HuH-7.5 (cell line): ENCODE measurements at regions not wholly inside any gene's neighbourhood (a gene's known extent, or its start where the extent isn't known, plus 50 kb on each side); places are given as distances from the start of the nearest gene placed in this dataset.

Source experiments
- DNase-seq: peaks from one replicate; pipeline ENCODE4 v3.0.0; 2011; ENCODE audit warnings: low spot score

DNA sequence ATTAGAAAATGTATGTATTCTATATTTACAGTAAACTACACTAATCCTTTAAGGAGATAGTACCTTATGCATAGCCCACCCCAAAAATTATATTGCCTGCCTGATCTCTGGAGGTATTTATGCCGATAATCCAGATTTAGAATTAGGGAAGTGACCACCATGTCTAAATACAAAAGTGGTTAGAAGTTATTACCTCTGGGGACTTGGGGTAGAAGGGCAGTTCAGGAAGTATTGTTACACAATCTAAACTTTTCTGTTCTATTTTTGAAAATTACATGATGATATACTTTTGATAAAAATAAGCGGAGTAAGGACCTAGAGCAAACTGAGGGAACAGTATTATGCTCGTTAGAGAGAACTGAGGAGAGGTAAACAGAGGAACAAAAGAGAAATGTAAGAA, 90.5 kb upstream of the ZP4 start:
- DNase-seq, result no peak

DNA sequence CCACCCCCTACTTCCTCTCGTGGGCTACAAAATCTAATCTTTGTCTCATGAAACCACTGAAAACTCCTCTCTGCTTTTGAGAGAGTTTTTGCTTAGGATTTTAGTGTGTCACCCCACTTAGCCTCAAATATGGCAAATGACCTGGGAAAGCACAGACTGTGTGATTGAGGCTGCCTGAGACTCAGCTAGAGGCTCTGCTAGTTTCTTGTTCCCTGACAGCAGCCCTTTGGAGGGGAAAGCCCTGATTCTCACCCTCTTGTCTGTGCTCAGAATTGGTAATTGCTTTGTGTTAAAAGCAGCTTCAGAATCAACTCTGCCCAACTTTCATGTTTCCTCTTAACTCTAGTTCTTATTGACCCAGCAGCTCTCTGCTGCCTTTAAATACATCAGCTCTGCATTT, 85.6 kb upstream of the ZP4 start:
- DNase-seq, result no peak

- DNase-seq, result no peak
Measured at GRCh38 chr1:237975903-237976302, 85.2 kb upstream of the ZP4 start.

GRCh38 chr1:237975376-237975775, 84.7 kb upstream of the ZP4 start:
- no peak for DNase-seq

DNA sequence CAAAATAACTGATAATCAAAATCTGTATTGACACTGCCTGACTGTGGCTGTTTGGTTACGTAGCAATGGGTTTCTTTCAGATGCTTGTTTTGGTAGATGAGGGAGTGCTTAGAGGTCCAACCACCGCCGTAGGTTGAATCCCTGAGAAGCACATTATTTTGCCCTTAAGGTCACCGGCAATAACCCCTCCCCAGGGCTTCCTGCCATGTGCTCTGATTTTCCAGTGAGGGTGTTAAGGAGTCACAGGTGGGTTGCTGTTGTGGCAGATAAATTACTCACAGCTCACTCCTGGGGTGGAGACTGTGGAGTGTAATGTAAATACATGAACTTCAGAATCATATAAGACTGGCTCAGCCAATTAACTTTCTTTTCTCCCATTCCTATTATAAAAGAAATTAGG, 81.5 kb upstream of the ZP4 start:
- no peak for DNase-seq

- no peak for DNase-seq
Measured at GRCh38 chr1:237962985-237963384, 72.3 kb upstream of the ZP4 start.

DNA sequence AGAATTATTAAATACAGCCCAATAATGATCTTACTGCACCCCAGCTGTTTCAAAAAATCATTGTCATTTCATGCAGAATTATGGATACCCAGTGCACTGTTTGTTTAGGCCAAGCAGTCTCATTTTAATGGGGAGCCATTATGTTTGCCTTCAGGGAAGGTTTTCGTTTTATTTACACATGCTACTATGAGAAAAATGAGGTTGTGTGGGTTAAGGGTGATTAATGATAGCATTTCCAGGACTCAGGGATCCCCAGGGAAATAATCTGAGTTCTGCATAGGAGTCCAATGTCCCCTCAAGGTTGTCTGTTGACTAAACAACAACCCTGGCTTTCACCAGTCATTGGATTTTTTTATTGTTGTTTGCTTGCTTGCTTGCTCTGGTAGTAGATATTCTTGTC, 71.0 kb upstream of the ZP4 start:
- no peak for DNase-seq

DNA sequence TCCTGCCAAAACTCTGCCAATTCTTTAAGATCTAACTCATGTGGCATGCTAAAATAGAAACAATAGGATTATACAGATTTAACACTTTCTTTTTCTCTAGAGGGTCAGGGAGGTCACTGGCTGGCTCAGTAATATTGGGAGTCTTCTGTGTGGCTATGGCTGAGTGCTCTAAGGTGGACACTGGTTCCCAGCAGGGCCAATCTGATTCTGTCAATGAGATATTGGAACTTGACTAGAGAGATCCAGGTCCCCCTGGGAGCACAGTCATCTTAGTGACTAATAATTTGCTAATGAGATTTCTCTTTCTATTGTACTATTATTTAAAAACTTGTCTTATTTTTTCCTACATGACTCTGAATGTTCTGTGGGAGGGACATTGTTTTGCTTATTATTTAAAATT, 69.1 kb upstream of the ZP4 start:
- no peak for DNase-seq

- no peak for DNase-seq
Measured at GRCh38 chr1:237953238-237953637, 62.5 kb upstream of the ZP4 start.
